B cell (primary cell): ENCODE measurements at regions not wholly inside any gene's neighbourhood (a gene's known extent, or its start where the extent isn't known, plus 50 kb on each side); places are given as distances from the start of the nearest gene placed in this dataset.

Experiments used
- ATAC-seq: fragments of 200-7000 bp; cut with Tn5 transposase; one replicate; pipeline ENCODE4 v1.10.0; 2021; ENCODE audit warnings: low read depth, mild to moderate bottlenecking, moderate number of reproducible peaks, moderate library complexity
- CTCF ChIA-PET: fragments of 350-600 bp; sonication (Branson Sonifier 250); formaldehyde crosslinking; loops from one replicate; lab custom pipeline; 2021; ENCODE audit warnings: antibody characterized with exemption, inconsistent platforms; lab: Charles Lee
- POLR2A ChIA-PET: fragments of 350-600 bp; sonication (Branson Sonifier 250); formaldehyde crosslinking; loops from one replicate; lab custom pipeline; 2021; ENCODE audit warnings: antibody characterized with exemption; lab: Charles Lee
- DNase-seq: peaks from one replicate; pipeline ENCODE4 v3.0.0; 2013
- H2AFZ ChIP-seq: 2 replicates; pipeline ENCODE4 v1.6.1; 2012; ENCODE audit warnings: mild to moderate bottlenecking, low read depth, low read length; ENCODE audit not compliant: insufficient read depth, poor library complexity, severe bottlenecking
- H3K27ac ChIP-seq, 2 donors: 1 replicate in 1 of 2; 2 replicates in 1 of 2; pipeline ENCODE4 v1.5.1; 2012 to 2013; ENCODE audit warnings: low read length in 2 of 2, mild to moderate bottlenecking in 2 of 2, moderate library complexity in 1 of 2
- H3K27me3 ChIP-seq, 4 experiments: fragments of 200-600 bp in 1 of 4; sonication (generic) in 1 of 4; replicated peaks in 1 of 4; 1 replicate in 2 of 4; 2 replicates in 2 of 4; pipeline versions ENCODE4 v1.6.1 to v1.7.0; 2013 to 2016; ENCODE audit warnings: low read length in 3 of 4, mild to moderate bottlenecking in 2 of 4, mixed read lengths in 1 of 4, moderate library complexity in 1 of 4; ENCODE audit not compliant: insufficient read depth in 4 of 4, control insufficient read depth in 3 of 4; ENCODE audit errors: control extremely low read depth in 1 of 4
- H3K36me3 ChIP-seq, 2 experiments: replicated peaks in 1 of 2; 1 replicate in 1 of 2; 2 replicates in 1 of 2; pipeline versions ENCODE4 v1.6.1 to v1.7.1; 2013; ENCODE audit warnings: low read length in 1 of 2; ENCODE audit not compliant: insufficient read depth in 2 of 2, control insufficient read depth in 1 of 2; ENCODE audit errors: control extremely low read depth in 1 of 2, extremely low read depth in 1 of 2
- H3K4me1 ChIP-seq, 2 donors: fragments of 200-600 bp in 1 of 2; sonication (generic) in 1 of 2; 1 replicate in 1 of 2; 2 replicates in 1 of 2; pipeline versions ENCODE4 v1.5.1 to v1.6.1; 2013 to 2017; ENCODE audit warnings: low read length in 2 of 2; ENCODE audit not compliant: control insufficient read depth in 2 of 2, insufficient read depth in 2 of 2
- H3K4me2 ChIP-seq: replicated peaks from 2 replicates; pipeline ENCODE3; 2012; ENCODE audit warnings: mild to moderate bottlenecking, low read depth, low read length; ENCODE audit not compliant: poor library complexity, severe bottlenecking
- H3K4me3 ChIP-seq, 5 experiments: fragments of 200-600 bp in 1 of 5; sonication (generic) in 1 of 5; 1 replicate in 3 of 5; 2 replicates in 2 of 5; pipeline versions ENCODE4 v1.5.1 to v1.7.0; 2011 to 2016; ENCODE audit warnings: low read length in 4 of 5, mild to moderate bottlenecking in 4 of 5, low read depth in 2 of 5, control low read depth in 1 of 5, moderate library complexity in 1 of 5; ENCODE audit not compliant: insufficient read depth in 1 of 5; ENCODE audit errors: control extremely low read depth in 1 of 5, extremely low read depth in 1 of 5
- H3K79me2 ChIP-seq: fragments of 200-600 bp; sonication (generic); one replicate; pipeline ENCODE4 v1.6.0; 2016; ENCODE audit warnings: low read length; ENCODE audit not compliant: control insufficient read depth, insufficient read depth
- H3K9ac ChIP-seq: fragments of 200-600 bp; sonication (generic); 2 replicates; pipeline ENCODE4 v1.6.1; 2017; ENCODE audit warnings: mild to moderate bottlenecking, low read length, moderate library complexity
- H3K9me3 ChIP-seq, 3 donors: one replicate each; pipeline versions ENCODE4 v1.6.1 to v1.7.1; 2013; ENCODE audit warnings: low read length in 2 of 3; ENCODE audit not compliant: control insufficient read depth in 2 of 3, insufficient read depth in 1 of 3; ENCODE audit errors: control extremely low read depth in 1 of 3
- H4K20me1 ChIP-seq: 2 replicates; pipeline ENCODE4 v1.6.0; 2012; ENCODE audit warnings: mild to moderate bottlenecking, low read length; ENCODE audit not compliant: insufficient read depth, control insufficient read depth, poor library complexity, severe bottlenecking
- H3K27ac Mint-ChIP-seq: one replicate; pipeline ENCODE4 v1.8.0; 2021; ENCODE audit warnings: mixed read lengths
- H3K27me3 Mint-ChIP-seq: one replicate; pipeline ENCODE4 v1.8.0; 2021; ENCODE audit warnings: mixed read lengths
- H3K4me1 Mint-ChIP-seq: one replicate; pipeline ENCODE4 v1.8.0; 2021; ENCODE audit warnings: mixed read lengths
- H3K4me3 Mint-ChIP-seq: one replicate; pipeline ENCODE4 v1.8.0; 2021; ENCODE audit warnings: mixed read lengths
- H3K9me3 Mint-ChIP-seq: one replicate; pipeline ENCODE4 v1.8.0; 2022; ENCODE audit warnings: mixed read lengths; ENCODE audit not compliant: insufficient read depth
- CTCF ChIP-seq: fragments of 200-600 bp; IDR thresholded peaks from one replicate; pipeline ENCODE4 v1.8.0; 2022; ENCODE audit warnings: antibody characterized with exemption, mild to moderate bottlenecking
- EZH2 ChIP-seq: IDR thresholded peaks from 2 replicates; pipeline ENCODE4 v1.6.1; 2012; ENCODE audit warnings: borderline replicate concordance, low read depth, mild to moderate bottlenecking, moderate library complexity, low read length; ENCODE audit not compliant: insufficient read depth, poor library complexity, severe bottlenecking
- WGBS: methylation state at CpG from one replicate; pipeline ENCODE4 v1.1.5; 2013; ENCODE audit warnings: missing lambda C conversion rate; ENCODE audit not compliant: insufficient coverage; 5-methylcytosine and 5-hydroxymethylcytosine counted together
- intact Hi-C: fragments of 100-400 bp; cut with micrococcal nuclease; formaldehyde crosslinking; loops from one replicate; pipeline ENCODE4 v1.10.0; 2022

GRCh38 chr7:42315103-42315502 is 78.1 kb upstream of the GLI3 start:
- Histone ChIP-seq H3K4me3 (no peak overlapping the region), H3K27me3 (peaks cover 0 to 3% (median 0%) of the 10 kb centered on the region in 4 experiments), H3K9ac (no peak overlapping the region), H3K9me3 (peaks cover 0 to 2% (median 0%) of the 10 kb centered on the region in 3 donors), H3K36me3 (no peaks in the 10 kb centered on the region), H2AFZ (no peak overlapping the region), H3K4me1 (no peaks in the 10 kb centered on the region), H4K20me1 (no peaks in the 10 kb centered on the region), H3K27ac (no peak overlapping the region), H3K4me2 (no peak overlapping the region), H3K79me2 (no peaks in the 10 kb centered on the region)
- ATAC-seq: no peak
- POLR2A ChIA-PET: no interaction called here
- Mint-ChIP-seq H3K9me3 (peaks cover 4% of the 10 kb centered on the region), H3K27ac (no peak overlapping the region), H3K27me3 (peaks cover 17% of the 10 kb centered on the region), H3K4me1 (peaks cover 6% of the 10 kb centered on the region), H3K4me3 (no peak overlapping the region)
- TF ChIP-seq CTCF (no peak), EZH2 (no peak)
- WGBS: no CpG with 5 or more reads among the region's 3 CpGs
- DNase-seq: no peak
- intact Hi-C loops: no loop called here
- CTCF ChIA-PET: no interaction called here

- H3K27me3 Mint-ChIP-seq: peaks cover 17% of the 10 kb centered on the region
- Histone ChIP-seq H3K9ac (no peak overlapping the region), H3K27ac (no peak overlapping the region), H2AFZ (no peak overlapping the region), H4K20me1 (no peaks in the 10 kb centered on the region), H3K4me3 (no peak overlapping the region), H3K4me2 (no peak overlapping the region), H3K27me3 (peaks cover 0 to 3% (median 0%) of the 10 kb centered on the region in 4 experiments), H3K4me1 (no peaks in the 10 kb centered on the region), H3K36me3 (no peaks in the 10 kb centered on the region), H3K79me2 (no peaks in the 10 kb centered on the region), H3K9me3 (peaks cover 0 to 2% (median 0%) of the 10 kb centered on the region in 3 donors)
- POLR2A ChIA-PET: no interaction called here
- H3K4me3 Mint-ChIP-seq: no peak overlapping the region
- intact Hi-C loops: no loop called here
- CTCF ChIA-PET: no interaction called here
- TF ChIP-seq EZH2: no peak
- TF ChIP-seq CTCF: no peak
- no peak for DNase-seq
- peaks cover 6% of the 10 kb centered on the region for H3K4me1 Mint-ChIP-seq
- no peak for ATAC-seq
- 88% methylated on average over 1 of the region's 1 CpG for WGBS
- peaks cover 4% of the 10 kb centered on the region for H3K9me3 Mint-ChIP-seq
- no peak overlapping the region for H3K27ac Mint-ChIP-seq
These were observed 77.7 kb upstream of the GLI3 start for GRCh38 chr7:42314696-42315095.
